Neural progenitor cell (in vitro differentiated cells): ENCODE measurements at regions not wholly inside any gene's neighbourhood (a gene's known extent, or its start where the extent isn't known, plus 50 kb on each side); places are given as distances from the start of the nearest gene placed in this dataset.

Source experiments
- EZH2 ChIP-seq: fragments of 200-600 bp; sonication (generic); IDR thresholded peaks from 2 replicates; pipeline ENCODE4 v1.6.1; 2017; ENCODE audit warnings: antibody characterized with exemption, mild to moderate bottlenecking, moderate library complexity
- EZH2phosphoT487 ChIP-seq: fragments of 200-600 bp; sonication (generic); IDR thresholded peaks from 2 replicates; pipeline ENCODE4 v1.6.1; 2017; ENCODE audit warnings: antibody characterized with exemption
- TF ChIP-seq, protein P1 (sequence below): fragments of 200-600 bp; sonication (generic); IDR thresholded peaks from 2 replicates; pipeline ENCODE4 v1.5.1; 2017; ENCODE audit warnings: antibody characterized with exemption, mild to moderate bottlenecking

DNA sequence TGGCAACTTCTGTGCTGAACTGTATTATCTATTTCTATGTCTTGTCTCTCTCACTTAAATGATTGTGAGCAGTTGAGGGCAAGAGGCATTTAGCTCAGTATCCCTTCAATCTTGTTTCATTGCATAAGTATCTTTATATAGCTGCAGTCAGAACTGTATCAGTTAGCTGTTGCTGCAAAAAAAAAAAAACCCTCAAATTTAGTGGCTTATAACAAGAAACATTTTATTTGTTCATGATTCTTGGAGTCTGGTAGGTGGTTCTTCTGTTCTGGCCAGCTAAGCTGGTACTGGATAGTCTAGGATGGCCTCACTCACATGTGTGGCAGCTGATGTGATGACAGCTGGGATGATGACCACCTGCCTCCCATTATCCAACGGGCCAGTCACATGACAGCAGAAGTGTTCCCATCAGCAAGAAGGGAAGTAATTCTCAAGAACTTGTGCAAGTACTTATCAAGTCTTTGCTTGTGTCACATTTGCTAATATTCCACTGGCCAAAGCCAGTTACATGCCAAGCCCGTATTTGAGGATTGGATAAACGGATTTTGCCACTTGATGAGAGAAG is 67.8 kb downstream of the SLC4A3 start:
- TF ChIP-seq, protein P1, sequence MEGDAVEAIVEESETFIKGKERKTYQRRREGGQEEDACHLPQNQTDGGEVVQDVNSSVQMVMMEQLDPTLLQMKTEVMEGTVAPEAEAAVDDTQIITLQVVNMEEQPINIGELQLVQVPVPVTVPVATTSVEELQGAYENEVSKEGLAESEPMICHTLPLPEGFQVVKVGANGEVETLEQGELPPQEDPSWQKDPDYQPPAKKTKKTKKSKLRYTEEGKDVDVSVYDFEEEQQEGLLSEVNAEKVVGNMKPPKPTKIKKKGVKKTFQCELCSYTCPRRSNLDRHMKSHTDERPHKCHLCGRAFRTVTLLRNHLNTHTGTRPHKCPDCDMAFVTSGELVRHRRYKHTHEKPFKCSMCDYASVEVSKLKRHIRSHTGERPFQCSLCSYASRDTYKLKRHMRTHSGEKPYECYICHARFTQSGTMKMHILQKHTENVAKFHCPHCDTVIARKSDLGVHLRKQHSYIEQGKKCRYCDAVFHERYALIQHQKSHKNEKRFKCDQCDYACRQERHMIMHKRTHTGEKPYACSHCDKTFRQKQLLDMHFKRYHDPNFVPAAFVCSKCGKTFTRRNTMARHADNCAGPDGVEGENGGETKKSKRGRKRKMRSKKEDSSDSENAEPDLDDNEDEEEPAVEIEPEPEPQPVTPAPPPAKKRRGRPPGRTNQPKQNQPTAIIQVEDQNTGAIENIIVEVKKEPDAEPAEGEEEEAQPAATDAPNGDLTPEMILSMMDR: no peak
- TF ChIP-seq EZH2 (no peak), EZH2phosphoT487 (no peak)
